ENCODE measurements at regions not wholly inside any gene's neighbourhood (a gene's known extent, or its start where the extent isn't known, plus 50 kb on each side); places are given as distances from the start of the nearest gene placed in this dataset.

GRCh38 chr12:42792265-42792664 is 202.7 kb upstream of the PRICKLE1 start:
- Histone ChIP-seq H3K18ac (ENCODE audit: insufficient read length, low read depth, low read length) (no peak overlapping the region), H3K4me1 (ENCODE audit: insufficient read depth, low read length) (no peaks in the 10 kb centered on the region), H3K79me2 (ENCODE audit: insufficient read depth, low read length) (no peaks in the 10 kb centered on the region), H4K91ac (ENCODE audit: insufficient read length, low read depth, low read length) (no peak overlapping the region), H2BK15ac (ENCODE audit: low read depth, low read length) (no peak overlapping the region), H2AFZ (ENCODE audit: low read length) (no peak overlapping the region), H3K9me3 (ENCODE audit: control insufficient read depth, low read depth, low read length) (no peaks in the 10 kb centered on the region), H4K8ac (replicated peaks; ENCODE audit: insufficient read length, low read depth, low read length) (no peak overlapping the region), H3K4ac (ENCODE audit: low read depth, low read length) (no peak overlapping the region), H3K79me1 (ENCODE audit: insufficient read depth, low read depth, low read length, poor library complexity, severe bottlenecking) (no peaks in the 10 kb centered on the region), H3K4me2 (ENCODE audit: insufficient read depth, insufficient read length, low read length) (no peak overlapping the region), H2AK5ac (ENCODE audit: insufficient read length, low read length) (no peak overlapping the region), H4K5ac (ENCODE audit: insufficient read length, low read depth, low read length) (no peak overlapping the region), H3K9ac (ENCODE audit: extremely low read depth, insufficient read length, low read length) (no peak overlapping the region), H3K14ac (ENCODE audit: insufficient read depth, low read length) (no peak overlapping the region), H3K23ac (ENCODE audit: insufficient read length, low read depth, low read length) (no peak overlapping the region), H4K20me1 (ENCODE audit: control insufficient read depth, insufficient read depth, insufficient read length) (no peaks in the 10 kb centered on the region), H2BK20ac (ENCODE audit: low read depth, low read length, poor library complexity, severe bottlenecking) (no peak overlapping the region), H2BK120ac (ENCODE audit: low read depth, low read length, poor library complexity, severe bottlenecking) (no peak overlapping the region), H3K27me3 (ENCODE audit: insufficient read depth, low read length) (no peaks in the 10 kb centered on the region), H3K23me2 (ENCODE audit: insufficient read length, low read depth, low read length, poor library complexity, severe bottlenecking) (no peaks in the 10 kb centered on the region), H3K27ac (ENCODE audit: insufficient read length, low read depth, low read length) (no peak overlapping the region), H2BK12ac (ENCODE audit: insufficient read length, low read depth, low read length) (no peak overlapping the region), H3T11ph (ENCODE audit: low read length) (no peak overlapping the region), H2BK5ac (ENCODE audit: insufficient read length, low read length) (no peak overlapping the region), H3K56ac (ENCODE audit: insufficient read length, low read depth, low read length) (no peak overlapping the region)
- Mint-ChIP-seq H3K9me3 (no peaks in the 10 kb centered on the region), H3K27ac (no peak overlapping the region), H3K4me3 (no peak overlapping the region), H3K36me3 (ENCODE audit: insufficient read depth in 1 of 3, low read depth in 3 of 3) (no peaks in the 10 kb centered on the region), H3K4me1 (no peaks in the 10 kb centered on the region), H3K27me3 (ENCODE audit: low read depth) (no peaks in the 10 kb centered on the region)
- no peak for DNase-seq
- peak; percentile 57 for TF ChIP-seq CTCF (conservative IDR thresholded peaks at IDR 0.05)
